ENCODE measurements at regions not wholly inside any gene's neighbourhood (a gene's known extent, or its start where the extent isn't known, plus 50 kb on each side); places are given as distances from the start of the nearest gene placed in this dataset.

GRCh38 chr3:137519602-137520001, 244.5 kb upstream of the SOX14 start:
- Histone ChIP-seq H3K4me3 (ENCODE audit: control insufficient read depth in 2 of 3, extremely low read depth in 1 of 3, insufficient read depth in 2 of 3, low read depth in 1 of 3, low read length in 3 of 3) (no peak overlapping the region), H3K9ac (ENCODE audit: control insufficient read depth, extremely low read depth, insufficient read depth, low read length) (no peak overlapping the region), H4K20me1 (ENCODE audit: control insufficient read depth, extremely low read depth, insufficient read depth, low read length) (no peaks in the 10 kb centered on the region), H3K4me1 (ENCODE audit: control insufficient read depth, extremely low read depth, insufficient read depth, low read length) (no peaks in the 10 kb centered on the region), H3K9me3 (ENCODE audit: control insufficient read depth, low read depth, low read length) (no peaks in the 10 kb centered on the region), H2AFZ (ENCODE audit: control insufficient read depth, low read length) (no peak overlapping the region), H3K27ac (ENCODE audit: control insufficient read depth, insufficient read depth, low read length) (no peak overlapping the region), H3K27me3 (ENCODE audit: control insufficient read depth, extremely low read depth, insufficient read depth, low read length) (no peaks in the 10 kb centered on the region), H3K36me3 (ENCODE audit: control insufficient read depth in 2 of 2, extremely low read depth in 1 of 2, insufficient read depth in 2 of 2, low read length in 2 of 2) (no peaks in the 10 kb centered on the region), H3K9me1 (ENCODE audit: control insufficient read depth, extremely low read depth, insufficient read depth, low read length) (no peaks in the 10 kb centered on the region), H3K4me2 (ENCODE audit: control insufficient read depth, extremely low read depth, insufficient read depth, low read depth, low read length) (no peak overlapping the region), H3K79me2 (ENCODE audit: control insufficient read depth, insufficient read depth, low read length) (no peaks in the 10 kb centered on the region)
- no peak for TF ChIP-seq CTCF (optimal IDR thresholded peaks at IDR 0.05 in 1 of 3, IDR thresholded peaks at IDR 0.05 in 1 of 3, conservative IDR thresholded peaks at IDR 0.05 in 1 of 3; ENCODE audit: extremely low read depth in 1 of 3, insufficient read depth in 2 of 3, low read length in 3 of 3)
- no peak for TF ChIP-seq EZH2 (IDR thresholded peaks at IDR 0.05; ENCODE audit: low read length)
- no peak for FAIRE-seq
- dilution Hi-C loops (cut with MboI; ENCODE audit: extremely low pct_ligation_motif_present, low sequenced_read_pairs) = no loop called here
- DNase-seq (ENCODE audit: low read depth, low spot score) = no peak

- H3K9me3 ChIP-seq (ENCODE audit: control insufficient read depth, low read depth, low read length) = no peaks in the 10 kb centered on the region
- FAIRE-seq (no peak), DNase-seq (ENCODE audit: low read depth, low spot score) (no peak)
- no peak overlapping the region for H3K4me2 ChIP-seq (ENCODE audit: control insufficient read depth, extremely low read depth, insufficient read depth, low read depth, low read length)
- no peak overlapping the region for H2AFZ ChIP-seq (ENCODE audit: control insufficient read depth, low read length)
- no peak overlapping the region for H3K9ac ChIP-seq (ENCODE audit: control insufficient read depth, extremely low read depth, insufficient read depth, low read length)
- dilution Hi-C loops (cut with MboI; ENCODE audit: extremely low pct_ligation_motif_present, low sequenced_read_pairs) = no loop called here
- no peak for TF ChIP-seq EZH2 (IDR thresholded peaks at IDR 0.05; ENCODE audit: low read length)
- TF ChIP-seq CTCF (optimal IDR thresholded peaks at IDR 0.05 in 1 of 3, IDR thresholded peaks at IDR 0.05 in 1 of 3, conservative IDR thresholded peaks at IDR 0.05 in 1 of 3; ENCODE audit: extremely low read depth in 1 of 3, insufficient read depth in 2 of 3, low read length in 3 of 3) = no peak
- no peaks in the 10 kb centered on the region for H3K27me3 ChIP-seq (ENCODE audit: control insufficient read depth, extremely low read depth, insufficient read depth, low read length)
- H3K79me2 ChIP-seq (ENCODE audit: control insufficient read depth, insufficient read depth, low read length) = no peaks in the 10 kb centered on the region
- no peaks in the 10 kb centered on the region for H3K9me1 ChIP-seq (ENCODE audit: control insufficient read depth, extremely low read depth, insufficient read depth, low read length)
- H3K36me3 ChIP-seq (ENCODE audit: control insufficient read depth in 2 of 2, extremely low read depth in 1 of 2, insufficient read depth in 2 of 2, low read length in 2 of 2) = no peaks in the 10 kb centered on the region
- H3K27ac ChIP-seq (ENCODE audit: control insufficient read depth, insufficient read depth, low read length) = no peak overlapping the region
- H3K4me1 ChIP-seq (ENCODE audit: control insufficient read depth, extremely low read depth, insufficient read depth, low read length) = no peaks in the 10 kb centered on the region
- H3K4me3 ChIP-seq (ENCODE audit: control insufficient read depth in 2 of 3, extremely low read depth in 1 of 3, insufficient read depth in 2 of 3, low read depth in 1 of 3, low read length in 3 of 3) = no peak overlapping the region
- H4K20me1 ChIP-seq (ENCODE audit: control insufficient read depth, extremely low read depth, insufficient read depth, low read length) = no peaks in the 10 kb centered on the region
Observed at GRCh38 chr3:137524751-137525150, 239.4 kb upstream of the SOX14 start.
